ENCODE measurements at regions not wholly inside any gene's neighbourhood (a gene's known extent, or its start where the extent isn't known, plus 50 kb on each side); places are given as distances from the start of the nearest gene placed in this dataset.
"Not testable (repeated sequence)": the region's sequence is repeated elsewhere in the genome, so short reads cannot be mapped to it uniquely, and the experiment has no call there.

- no peaks in the 10 kb centered on the region for H3K4me1 ChIP-seq (ENCODE audit: control insufficient read depth, insufficient read depth, low read length, poor library complexity, severe bottlenecking)
- no peak overlapping the region for H3K27ac ChIP-seq (ENCODE audit: low read depth, low read length, severe bottlenecking)
- H3K9me3 ChIP-seq (ENCODE audit: control insufficient read depth, low read length), result no peaks in the 10 kb centered on the region
- H3K4me3 ChIP-seq (ENCODE audit: extremely low read depth, insufficient read depth, low read length, poor library complexity, severe bottlenecking), result no peak overlapping the region
- no peaks in the 10 kb centered on the region for H3K36me3 ChIP-seq (ENCODE audit: control insufficient read depth, insufficient read depth, low read length)
- WGBS, 2 experiments (ENCODE audit: insufficient coverage in 2 of 2), result 43 to 93% methylated on average over 1 to 2 of the region's 2 CpGs
Measured at GRCh38 chr3:192054881-192055280, 593.9 kb downstream of the PYDC2 start.

GRCh38 chr3:192055946-192056345 lies 595.0 kb downstream of the PYDC2 start:
- WGBS, 2 experiments (ENCODE audit: insufficient coverage in 2 of 2), result 84 to 100% methylated on average over 2 to 3 of the region's 3 CpGs
- no peaks in the 10 kb centered on the region for H3K9me3 ChIP-seq (ENCODE audit: control insufficient read depth, low read length)
- no peaks in the 10 kb centered on the region for H3K4me1 ChIP-seq (ENCODE audit: control insufficient read depth, insufficient read depth, low read length, poor library complexity, severe bottlenecking)
- H3K27ac ChIP-seq (ENCODE audit: low read depth, low read length, severe bottlenecking), result no peak overlapping the region
- no peaks in the 10 kb centered on the region for H3K36me3 ChIP-seq (ENCODE audit: control insufficient read depth, insufficient read depth, low read length)
- no peak overlapping the region for H3K4me3 ChIP-seq (ENCODE audit: extremely low read depth, insufficient read depth, low read length, poor library complexity, severe bottlenecking)

GRCh38 chr3:192057261-192057660 lies 596.3 kb downstream of the PYDC2 start:
- Histone ChIP-seq H3K27ac (ENCODE audit: low read depth, low read length, severe bottlenecking) (no peak overlapping the region), H3K9me3 (ENCODE audit: control insufficient read depth, low read length) (no peaks in the 10 kb centered on the region), H3K4me3 (ENCODE audit: extremely low read depth, insufficient read depth, low read length, poor library complexity, severe bottlenecking) (no peak overlapping the region), H3K4me1 (ENCODE audit: control insufficient read depth, insufficient read depth, low read length, poor library complexity, severe bottlenecking) (no peaks in the 10 kb centered on the region), H3K36me3 (ENCODE audit: control insufficient read depth, insufficient read depth, low read length) (no peaks in the 10 kb centered on the region)
- 100% methylated on average over 1 to 2 of the region's 3 CpGs for WGBS, 2 experiments (ENCODE audit: insufficient coverage in 2 of 2)

GRCh38 chr3:192060160-192060781 lies 599.3 kb downstream of the PYDC2 start:
- H3K27ac ChIP-seq (ENCODE audit: low read depth, low read length, severe bottlenecking), result no peak overlapping the region

GRCh38 chr3:192061426-192061825 lies 600.5 kb downstream of the PYDC2 start:
- 92 to 100% methylated on average over 1 to 2 of the region's 2 CpGs for WGBS, 2 experiments (ENCODE audit: insufficient coverage in 2 of 2)
- Histone ChIP-seq H3K36me3 (ENCODE audit: control insufficient read depth, insufficient read depth, low read length) (no peaks in the 10 kb centered on the region), H3K4me3 (ENCODE audit: extremely low read depth, insufficient read depth, low read length, poor library complexity, severe bottlenecking) (no peak overlapping the region), H3K27ac (ENCODE audit: low read depth, low read length, severe bottlenecking) (no peak overlapping the region), H3K4me1 (ENCODE audit: control insufficient read depth, insufficient read depth, low read length, poor library complexity, severe bottlenecking) (no peaks in the 10 kb centered on the region), H3K9me3 (ENCODE audit: control insufficient read depth, low read length) (no peaks in the 10 kb centered on the region)

More at GRCh38 chr3:192060160-192060781, 599.3 kb downstream of the PYDC2 start:
- Histone ChIP-seq H3K4me1 (ENCODE audit: control insufficient read depth, insufficient read depth, low read length, poor library complexity, severe bottlenecking) (no peaks in the 10 kb centered on the region), H3K36me3 (ENCODE audit: control insufficient read depth, insufficient read depth, low read length) (no peaks in the 10 kb centered on the region), H3K4me3 (ENCODE audit: extremely low read depth, insufficient read depth, low read length, poor library complexity, severe bottlenecking) (no peak overlapping the region), H3K9me3 (ENCODE audit: control insufficient read depth, low read length) (no peaks in the 10 kb centered on the region)
- WGBS, 2 experiments (ENCODE audit: insufficient coverage in 2 of 2), result 47 to 90% methylated on average over 2 of the region's 3 CpGs

- Histone ChIP-seq H3K9me3 (ENCODE audit: control insufficient read depth, low read length) (no peaks in the 10 kb centered on the region), H3K4me1 (ENCODE audit: control insufficient read depth, insufficient read depth, low read length, poor library complexity, severe bottlenecking) (no peaks in the 10 kb centered on the region), H3K4me3 (ENCODE audit: extremely low read depth, insufficient read depth, low read length, poor library complexity, severe bottlenecking) (no peak overlapping the region), H3K27ac (ENCODE audit: low read depth, low read length, severe bottlenecking) (no peak overlapping the region), H3K36me3 (ENCODE audit: control insufficient read depth, insufficient read depth, low read length) (no peaks in the 10 kb centered on the region)
- WGBS, 2 experiments (ENCODE audit: insufficient coverage in 2 of 2), result 71 to 73% methylated on average over 3 of the region's 3 CpGs
Measured at GRCh38 chr3:192062186-192062585, 601.2 kb downstream of the PYDC2 start.

GRCh38 chr3:192063570-192063969 lies 602.6 kb downstream of the PYDC2 start:
- H3K36me3 ChIP-seq (ENCODE audit: control insufficient read depth, insufficient read depth, low read length), result no peaks in the 10 kb centered on the region
- whole genome bisulfite sequencing, 2 experiments (ENCODE audit: insufficient coverage in 2 of 2), result 70 to 81% methylated on average over 11 to 14 of the region's 16 CpGs
- H3K9me3 ChIP-seq (ENCODE audit: control insufficient read depth, low read length), result no peaks in the 10 kb centered on the region
- no peak overlapping the region for H3K27ac ChIP-seq (ENCODE audit: low read depth, low read length, severe bottlenecking)
- H3K4me1 ChIP-seq (ENCODE audit: control insufficient read depth, insufficient read depth, low read length, poor library complexity, severe bottlenecking), result no peaks in the 10 kb centered on the region
- H3K4me3 ChIP-seq (ENCODE audit: extremely low read depth, insufficient read depth, low read length, poor library complexity, severe bottlenecking), result no peak overlapping the region

GRCh38 chr3:192064959-192065358 lies 604.0 kb downstream of the PYDC2 start:
- H3K36me3 ChIP-seq (ENCODE audit: control insufficient read depth, insufficient read depth, low read length), result no peaks in the 10 kb centered on the region
- no peak overlapping the region for H3K4me3 ChIP-seq (ENCODE audit: extremely low read depth, insufficient read depth, low read length, poor library complexity, severe bottlenecking)
- 88 to 100% methylated on average over 1 of the region's 1 CpG for WGBS, 2 experiments (ENCODE audit: insufficient coverage in 2 of 2)
- no peak overlapping the region for H3K27ac ChIP-seq (ENCODE audit: low read depth, low read length, severe bottlenecking)
- no peaks in the 10 kb centered on the region for H3K9me3 ChIP-seq (ENCODE audit: control insufficient read depth, low read length)
- no peaks in the 10 kb centered on the region for H3K4me1 ChIP-seq (ENCODE audit: control insufficient read depth, insufficient read depth, low read length, poor library complexity, severe bottlenecking)

- H3K4me1 ChIP-seq (ENCODE audit: control insufficient read depth, insufficient read depth, low read length, poor library complexity, severe bottlenecking); H3K4me3 ChIP-seq (ENCODE audit: extremely low read depth, insufficient read depth, low read length, poor library complexity, severe bottlenecking); H3K36me3 ChIP-seq (ENCODE audit: control insufficient read depth, insufficient read depth, low read length); H3K9me3 ChIP-seq (ENCODE audit: control insufficient read depth, low read length); H3K27ac ChIP-seq (ENCODE audit: low read depth, low read length, severe bottlenecking): not testable (repeated sequence)
- WGBS, 2 experiments (ENCODE audit: insufficient coverage in 2 of 2), result 100% methylated on average over 3 to 4 of the region's 14 CpGs
Measured at GRCh38 chr3:192066253-192066652, 605.3 kb downstream of the PYDC2 start.

- no peak overlapping the region for H3K4me3 ChIP-seq (ENCODE audit: extremely low read depth, insufficient read depth, low read length, poor library complexity, severe bottlenecking)
- H3K36me3 ChIP-seq (ENCODE audit: control insufficient read depth, insufficient read depth, low read length), result no peaks in the 10 kb centered on the region
- no peaks in the 10 kb centered on the region for H3K4me1 ChIP-seq (ENCODE audit: control insufficient read depth, insufficient read depth, low read length, poor library complexity, severe bottlenecking)
- no peaks in the 10 kb centered on the region for H3K9me3 ChIP-seq (ENCODE audit: control insufficient read depth, low read length)
- no peak overlapping the region for H3K27ac ChIP-seq (ENCODE audit: low read depth, low read length, severe bottlenecking)
- WGBS, 2 experiments (ENCODE audit: insufficient coverage in 2 of 2), result 80% methylated on average over 2 of the region's 3 CpGs; no CpG with 5 or more reads in 1 of the 2 experiments
Measured at GRCh38 chr3:192068464-192069254, 607.7 kb downstream of the PYDC2 start.
